ENCODE measurements at regions not wholly inside any gene's neighbourhood (a gene's known extent, or its start where the extent isn't known, plus 50 kb on each side); places are given as distances from the start of the nearest gene placed in this dataset.

- no peak overlapping the region for H3K4me3 Mint-ChIP-seq
- H3K27ac Mint-ChIP-seq = no peak overlapping the region
- intact Hi-C loops (cut with micrococcal nuclease) = no loop called here
- no peaks in the 10 kb centered on the region for H3K27me3 Mint-ChIP-seq (ENCODE audit: low read depth in 2 of 2)
- DNase-seq (no peak), ATAC-seq (no peak)
- Histone ChIP-seq H3K9me3 (ENCODE audit: control insufficient read depth, insufficient read depth, low read length) (no peaks in the 10 kb centered on the region), H3K27ac (ENCODE audit: low read length) (no peak overlapping the region), H3K27me3 (ENCODE audit: control insufficient read depth, insufficient read depth, low read length) (no peaks in the 10 kb centered on the region), H3K4me3 (ENCODE audit: low read length) (no peak overlapping the region), H3K4me1 (ENCODE audit: control insufficient read depth, insufficient read depth, low read length) (peaks cover 6% of the 10 kb centered on the region), H3K36me3 (ENCODE audit: control insufficient read depth, insufficient read depth, low read length) (no peaks in the 10 kb centered on the region)
- peaks cover 0 to 3% of the 10 kb centered on the region in 2 donors for H3K9me3 Mint-ChIP-seq
- no peak for TF ChIP-seq CTCF (IDR thresholded peaks at IDR 0.05)
- 51% methylated on average over 2 of the region's 2 CpGs for WGBS (ENCODE audit: insufficient coverage)
- H3K36me3 Mint-ChIP-seq = no peaks in the 10 kb centered on the region
- H3K4me1 Mint-ChIP-seq = peaks cover 21 to 23% of the 10 kb centered on the region in 2 donors
Observed at GRCh38 chr3:18656410-18656809, 231.3 kb upstream of the SATB1 start.

- no peak overlapping the region for H3K4me3 Mint-ChIP-seq
- H3K27ac Mint-ChIP-seq = no peak overlapping the region
- no peaks in the 10 kb centered on the region for H3K36me3 ChIP-seq (ENCODE audit: control insufficient read depth, insufficient read depth, low read length)
- peaks cover 19 to 21% of the 10 kb centered on the region in 2 donors for H3K4me1 Mint-ChIP-seq
- DNase-seq (no peak), ATAC-seq (peak in 1 of 3 donors; percentile 21)
- H3K27me3 ChIP-seq (ENCODE audit: control insufficient read depth, insufficient read depth, low read length) = no peaks in the 10 kb centered on the region
- no peak for TF ChIP-seq CTCF (IDR thresholded peaks at IDR 0.05)
- no peak overlapping the region for H3K27ac ChIP-seq (ENCODE audit: low read length)
- no peak overlapping the region for H3K4me3 ChIP-seq (ENCODE audit: low read length)
- 100% methylated on average over 1 of the region's 1 CpG for WGBS (ENCODE audit: insufficient coverage)
- H3K4me1 ChIP-seq (ENCODE audit: control insufficient read depth, insufficient read depth, low read length) = peaks cover 6% of the 10 kb centered on the region
- H3K9me3 ChIP-seq (ENCODE audit: control insufficient read depth, insufficient read depth, low read length) = no peaks in the 10 kb centered on the region
- no peaks in the 10 kb centered on the region for H3K9me3 Mint-ChIP-seq
- intact Hi-C loops (cut with micrococcal nuclease) = no loop called here
- H3K36me3 Mint-ChIP-seq = no peaks in the 10 kb centered on the region
- H3K27me3 Mint-ChIP-seq (ENCODE audit: low read depth in 2 of 2) = no peaks in the 10 kb centered on the region
Observed at GRCh38 chr3:18655827-18656226, 230.7 kb upstream of the SATB1 start.

- Mint-ChIP-seq H3K4me1 (peaks cover 12 to 15% of the 10 kb centered on the region in 2 donors), H3K36me3 (no peaks in the 10 kb centered on the region), H3K27ac (no peak overlapping the region), H3K9me3 (no peaks in the 10 kb centered on the region), H3K4me3 (no peak overlapping the region), H3K27me3 (ENCODE audit: low read depth in 2 of 2) (no peaks in the 10 kb centered on the region)
- DNase-seq = no peak
- no peak for TF ChIP-seq CTCF (IDR thresholded peaks at IDR 0.05)
- Histone ChIP-seq H3K27me3 (ENCODE audit: control insufficient read depth, insufficient read depth, low read length) (no peaks in the 10 kb centered on the region), H3K9me3 (ENCODE audit: control insufficient read depth, insufficient read depth, low read length) (no peaks in the 10 kb centered on the region), H3K4me3 (ENCODE audit: low read length) (no peak overlapping the region), H3K4me1 (ENCODE audit: control insufficient read depth, insufficient read depth, low read length) (peaks cover 2% of the 10 kb centered on the region), H3K36me3 (ENCODE audit: control insufficient read depth, insufficient read depth, low read length) (no peaks in the 10 kb centered on the region), H3K27ac (ENCODE audit: low read length) (no peak overlapping the region)
- intact Hi-C loops (cut with micrococcal nuclease) = no loop called here
- ATAC-seq = no peak
- WGBS (ENCODE audit: insufficient coverage) = 100% methylated on average over 3 of the region's 3 CpGs
Observed at GRCh38 chr3:18652781-18653180, 227.6 kb upstream of the SATB1 start.

- Mint-ChIP-seq H3K27me3 (ENCODE audit: low read depth in 2 of 2) (no peaks in the 10 kb centered on the region), H3K4me3 (no peak overlapping the region), H3K36me3 (no peaks in the 10 kb centered on the region), H3K27ac (no peak overlapping the region), H3K4me1 (no peaks in the 10 kb centered on the region), H3K9me3 (no peaks in the 10 kb centered on the region)
- no peak for DNase-seq
- H3K36me3 ChIP-seq (ENCODE audit: control insufficient read depth, insufficient read depth, low read length) = no peaks in the 10 kb centered on the region
- H3K27ac ChIP-seq (ENCODE audit: low read length) = no peak overlapping the region
- H3K27me3 ChIP-seq (ENCODE audit: control insufficient read depth, insufficient read depth, low read length) = no peaks in the 10 kb centered on the region
- H3K9me3 ChIP-seq (ENCODE audit: control insufficient read depth, insufficient read depth, low read length) = no peaks in the 10 kb centered on the region
- WGBS (ENCODE audit: insufficient coverage) = 98% methylated on average over 5 of the region's 5 CpGs
- ATAC-seq = no peak
- TF ChIP-seq CTCF (IDR thresholded peaks at IDR 0.05) = no peak
- H3K4me3 ChIP-seq (ENCODE audit: low read length) = no peak overlapping the region
- intact Hi-C loops (cut with micrococcal nuclease) = no loop called here
- H3K4me1 ChIP-seq (ENCODE audit: control insufficient read depth, insufficient read depth, low read length) = no peaks in the 10 kb centered on the region
Observed at GRCh38 chr3:18650731-18651130, 225.6 kb upstream of the SATB1 start.
